ENCODE measurements at regions not wholly inside any gene's neighbourhood (a gene's known extent, or its start where the extent isn't known, plus 50 kb on each side); places are given as distances from the start of the nearest gene placed in this dataset.

- no peak overlapping the region for H3K4me3 ChIP-seq (replicated peaks; ENCODE audit: low read depth, low read length)
- DNase-seq (ENCODE audit: low read depth), result no peak
- TF ChIP-seq CTCF (IDR thresholded peaks at IDR 0.05; ENCODE audit: low read length, missing control alignments), result no peak
These were observed 111.3 kb upstream of the SLC14A2 start for GRCh38 chr18:45503990-45504389.

GRCh38 chr18:45505497-45506206 lies 109.6 kb upstream of the SLC14A2 start:
- TF ChIP-seq CTCF (IDR thresholded peaks at IDR 0.05; ENCODE audit: low read length, missing control alignments), result no peak
- no peak for DNase-seq (ENCODE audit: low read depth)
- no peak overlapping the region for H3K4me3 ChIP-seq (replicated peaks; ENCODE audit: low read depth, low read length)

- no peak overlapping the region for H3K4me3 ChIP-seq (replicated peaks; ENCODE audit: low read depth, low read length)
- no peak for TF ChIP-seq CTCF (IDR thresholded peaks at IDR 0.05; ENCODE audit: low read length, missing control alignments)
- no peak for DNase-seq (ENCODE audit: low read depth)
These were observed 108.3 kb upstream of the SLC14A2 start for GRCh38 chr18:45506951-45507350.

- no peak overlapping the region for H3K4me3 ChIP-seq (replicated peaks; ENCODE audit: low read depth, low read length)
- no peak for TF ChIP-seq CTCF (IDR thresholded peaks at IDR 0.05; ENCODE audit: low read length, missing control alignments)
- no peak for DNase-seq (ENCODE audit: low read depth)
These were observed 105.7 kb upstream of the SLC14A2 start for GRCh38 chr18:45509535-45509934.

GRCh38 chr18:45510656-45511055 lies 104.6 kb upstream of the SLC14A2 start:
- TF ChIP-seq CTCF (IDR thresholded peaks at IDR 0.05; ENCODE audit: low read length, missing control alignments), result no peak
- DNase-seq (ENCODE audit: low read depth), result no peak
- H3K4me3 ChIP-seq (replicated peaks; ENCODE audit: low read depth, low read length), result no peak overlapping the region

GRCh38 chr18:45512363-45512953 lies 102.8 kb upstream of the SLC14A2 start:
- DNase-seq (ENCODE audit: low read depth), result no peak

More at GRCh38 chr18:45512363-45512953, 102.8 kb upstream of the SLC14A2 start:
- H3K4me3 ChIP-seq (replicated peaks; ENCODE audit: low read depth, low read length), result no peak overlapping the region
- TF ChIP-seq CTCF (IDR thresholded peaks at IDR 0.05; ENCODE audit: low read length, missing control alignments), result no peak
